Psoas muscle (tissue), 7 donors: ENCODE measurements at regions not wholly inside any gene's neighbourhood (a gene's known extent, or its start where the extent isn't known, plus 50 kb on each side); places are given as distances from the start of the nearest gene placed in this dataset.

Source experiments
- ATAC-seq, 4 donors: fragments of 200-7000 bp; cut with Tn5 transposase; one replicate each; pipeline ENCODE4 v1.9.1; 2020; ENCODE audit warnings: moderate library complexity in 3 of 4, mild to moderate bottlenecking in 2 of 4
- DNase-seq, 2 donors: peaks; one replicate each; pipeline ENCODE4 v3.0.0-alpha.2; 2020
- H3K27ac ChIP-seq: fragments of 200-600 bp; one replicate; pipeline ENCODE4 v1.8.0; 2022
- H3K27me3 ChIP-seq, 3 donors: fragments of 200-600 bp in 1 of 3; one replicate each; pipeline versions ENCODE4 v1.6.1 to v1.8.0; 2013 to 2022; ENCODE audit warnings: low read length in 2 of 3, mild to moderate bottlenecking in 2 of 3, moderate library complexity in 1 of 3; ENCODE audit not compliant: insufficient read depth in 3 of 3
- H3K36me3 ChIP-seq, 2 donors: fragments of 200-600 bp in 1 of 2; one replicate each; pipeline versions ENCODE4 v1.6.1 to v1.8.0; 2013 to 2022; ENCODE audit warnings: low read depth in 1 of 2, mild to moderate bottlenecking in 1 of 2, moderate library complexity in 1 of 2; ENCODE audit not compliant: insufficient read depth in 1 of 2
- H3K4me1 ChIP-seq: fragments of 200-600 bp; one replicate; pipeline ENCODE4 v1.8.0; 2022
- H3K4me3 ChIP-seq: fragments of 200-600 bp; one replicate; pipeline ENCODE4 v1.8.0; 2022; ENCODE audit warnings: mild to moderate bottlenecking
- H3K9me3 ChIP-seq: fragments of 200-600 bp; one replicate; pipeline ENCODE4 v1.8.0; 2022
- WGBS, 3 donors: extraction: QIAGEN DNeasy Blood & Tissue Kit; methylation state at CpG; one replicate each; pipeline versions ENCODE4 v1.1.6 to v1.1.7; 2013; 5-methylcytosine and 5-hydroxymethylcytosine counted together
- intact Hi-C, 2 donors: fragments of 100-400 bp; cut with DNase I; formaldehyde crosslinking; loops; one replicate each; pipeline versions ENCODE4 v1.11.0 to v1.14.2; 2022
- TF ChIP-seq, protein P1 (sequence below): fragments of 200-600 bp; IDR thresholded peaks from one replicate; pipeline ENCODE4 v1.8.0; 2022; ENCODE audit warnings: antibody characterized with exemption
- donor health status: healthy with polysubstance abuse.
- donor health status: DM: no; HTN: no; CAD: no; lungs with moderate emphysema.
- donor health status: Bipolar disorder and iron deficiency.
- donor health status: healthy.
- donor health status: DM: yes; HTN: yes; CAD: no.
- donor health status: DM: no; HTN: no; CAD: no.
- donor health status: DM: yes; HTN: yes; CAD: no.

DNA sequence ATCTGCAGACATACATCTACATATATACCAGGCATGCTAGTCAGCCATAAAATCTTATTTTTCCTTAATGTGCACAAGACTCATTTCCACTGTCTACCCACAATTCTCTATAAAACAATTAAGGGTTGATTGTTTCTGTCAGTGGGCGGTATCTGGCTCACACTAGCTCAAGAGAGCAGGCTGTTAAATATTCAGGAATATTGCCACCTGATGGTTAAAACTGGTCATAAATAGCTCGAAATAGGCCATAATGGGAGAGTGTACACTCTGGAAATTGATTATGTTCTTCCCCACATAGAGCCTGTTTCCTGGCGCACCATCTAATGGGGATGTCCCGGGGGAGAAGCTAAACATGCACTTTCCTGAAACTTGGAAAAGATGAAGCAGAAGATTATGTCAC, 620.6 kb upstream of the ANKRD30A start:
- 43 to 67% (median 59%) methylated on average over 4 of the region's 4 CpGs for WGBS, 3 donors
- TF ChIP-seq, protein P1, sequence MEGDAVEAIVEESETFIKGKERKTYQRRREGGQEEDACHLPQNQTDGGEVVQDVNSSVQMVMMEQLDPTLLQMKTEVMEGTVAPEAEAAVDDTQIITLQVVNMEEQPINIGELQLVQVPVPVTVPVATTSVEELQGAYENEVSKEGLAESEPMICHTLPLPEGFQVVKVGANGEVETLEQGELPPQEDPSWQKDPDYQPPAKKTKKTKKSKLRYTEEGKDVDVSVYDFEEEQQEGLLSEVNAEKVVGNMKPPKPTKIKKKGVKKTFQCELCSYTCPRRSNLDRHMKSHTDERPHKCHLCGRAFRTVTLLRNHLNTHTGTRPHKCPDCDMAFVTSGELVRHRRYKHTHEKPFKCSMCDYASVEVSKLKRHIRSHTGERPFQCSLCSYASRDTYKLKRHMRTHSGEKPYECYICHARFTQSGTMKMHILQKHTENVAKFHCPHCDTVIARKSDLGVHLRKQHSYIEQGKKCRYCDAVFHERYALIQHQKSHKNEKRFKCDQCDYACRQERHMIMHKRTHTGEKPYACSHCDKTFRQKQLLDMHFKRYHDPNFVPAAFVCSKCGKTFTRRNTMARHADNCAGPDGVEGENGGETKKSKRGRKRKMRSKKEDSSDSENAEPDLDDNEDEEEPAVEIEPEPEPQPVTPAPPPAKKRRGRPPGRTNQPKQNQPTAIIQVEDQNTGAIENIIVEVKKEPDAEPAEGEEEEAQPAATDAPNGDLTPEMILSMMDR, result no peak
- Histone ChIP-seq H3K4me3 (no peak overlapping the region), H3K36me3 (no peaks in the 10 kb centered on the region), H3K27ac (no peak overlapping the region), H3K27me3 (no peaks in the 10 kb centered on the region), H3K4me1 (no peaks in the 10 kb centered on the region), H3K9me3 (no peaks in the 10 kb centered on the region)
- DNase-seq (no peak), ATAC-seq (no peak)
- intact Hi-C loops, result no loop called here

DNA sequence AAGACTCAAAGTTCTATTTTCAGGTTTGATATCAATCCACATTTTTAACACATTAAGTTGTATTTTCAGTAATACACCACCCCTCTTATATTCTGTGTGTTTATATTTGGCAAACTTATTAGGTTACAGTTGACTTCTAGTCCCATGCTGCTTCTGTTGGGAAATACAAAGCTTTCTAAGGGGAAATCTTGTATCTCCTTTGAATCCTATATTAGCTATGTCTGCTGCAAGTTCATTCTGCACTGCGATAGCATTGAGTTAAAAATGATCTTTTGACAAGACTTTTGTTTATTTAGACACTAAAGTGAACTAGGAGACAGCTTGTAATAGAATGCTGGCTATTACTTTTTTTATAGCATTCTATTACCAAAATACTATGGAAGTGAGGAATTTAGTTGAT, 625.1 kb upstream of the ANKRD30A start:
- H3K9me3 ChIP-seq, result no peaks in the 10 kb centered on the region
- no peaks in the 10 kb centered on the region for H3K27me3 ChIP-seq
- 86 to 90% (median 86%) methylated on average over 1 of the region's 1 CpG for WGBS, 3 donors
- no peaks in the 10 kb centered on the region for H3K36me3 ChIP-seq
- DNase-seq (no peak), ATAC-seq (no peak)
- no peaks in the 10 kb centered on the region for H3K4me1 ChIP-seq
- intact Hi-C loops, result no loop called here
- no peak overlapping the region for H3K4me3 ChIP-seq
- TF ChIP-seq, protein P1, result no peak
- no peak overlapping the region for H3K27ac ChIP-seq

DNA sequence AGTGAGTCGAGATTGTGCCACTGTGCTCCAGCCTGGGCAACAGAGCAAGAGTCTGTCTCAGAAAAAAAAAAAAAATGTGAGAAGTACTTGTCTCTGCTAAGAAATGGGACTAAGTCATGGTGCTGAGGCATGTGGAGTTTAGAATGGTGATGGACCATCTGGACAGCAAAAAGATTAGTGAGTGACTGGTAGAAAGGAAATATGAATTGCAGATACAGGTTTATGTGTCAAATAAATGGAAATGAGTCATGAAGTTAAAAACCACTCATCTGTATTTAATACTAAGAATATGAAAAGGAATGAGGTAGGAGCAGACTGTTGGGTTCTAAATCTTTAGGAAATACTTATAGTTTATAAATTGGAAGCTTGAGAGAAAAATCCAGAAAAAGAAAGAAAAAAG, 625.7 kb upstream of the ANKRD30A start:
- TF ChIP-seq, protein P1, result no peak
- H3K4me3 ChIP-seq, result no peak overlapping the region
- WGBS, 3 donors, result 78 to 96% (median 85%) methylated on average over 1 of the region's 1 CpG
- H3K4me1 ChIP-seq, result no peaks in the 10 kb centered on the region
- intact Hi-C loops, result no loop called here
- no peak overlapping the region for H3K27ac ChIP-seq
- no peaks in the 10 kb centered on the region for H3K27me3 ChIP-seq
- no peak for DNase-seq
- H3K9me3 ChIP-seq, result no peaks in the 10 kb centered on the region
- no peaks in the 10 kb centered on the region for H3K36me3 ChIP-seq
- ATAC-seq, result no peak

DNA sequence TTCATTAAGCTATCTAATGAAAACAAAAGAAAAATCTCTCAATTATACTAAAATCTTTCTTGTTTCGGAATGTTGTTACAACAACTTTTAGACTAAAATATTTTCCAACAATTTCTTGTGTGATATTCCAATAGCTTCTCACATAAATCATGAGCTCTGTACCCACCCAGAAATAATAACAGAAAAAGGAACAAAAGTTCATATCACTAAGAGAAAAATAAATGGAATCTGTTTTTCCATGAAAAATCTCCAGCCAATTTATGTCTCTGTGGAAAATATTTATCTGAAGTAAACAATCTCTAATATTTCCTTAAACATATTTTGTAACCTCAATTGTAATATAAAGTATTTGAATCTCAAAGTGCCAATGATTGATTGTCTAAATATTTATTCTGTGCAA, 628.6 kb upstream of the ANKRD30A start:
- TF ChIP-seq, protein P1, result no peak
- no peaks in the 10 kb centered on the region for H3K4me1 ChIP-seq
- H3K9me3 ChIP-seq, result no peaks in the 10 kb centered on the region
- ATAC-seq, result no peak
- no peak overlapping the region for H3K4me3 ChIP-seq
- 79 to 88% (median 86%) methylated on average over 1 of the region's 1 CpG for WGBS, 3 donors
- H3K36me3 ChIP-seq, result no peaks in the 10 kb centered on the region
- intact Hi-C loops, result no loop called here
- no peaks in the 10 kb centered on the region for H3K27me3 ChIP-seq
- no peak for DNase-seq
- no peak overlapping the region for H3K27ac ChIP-seq

DNA sequence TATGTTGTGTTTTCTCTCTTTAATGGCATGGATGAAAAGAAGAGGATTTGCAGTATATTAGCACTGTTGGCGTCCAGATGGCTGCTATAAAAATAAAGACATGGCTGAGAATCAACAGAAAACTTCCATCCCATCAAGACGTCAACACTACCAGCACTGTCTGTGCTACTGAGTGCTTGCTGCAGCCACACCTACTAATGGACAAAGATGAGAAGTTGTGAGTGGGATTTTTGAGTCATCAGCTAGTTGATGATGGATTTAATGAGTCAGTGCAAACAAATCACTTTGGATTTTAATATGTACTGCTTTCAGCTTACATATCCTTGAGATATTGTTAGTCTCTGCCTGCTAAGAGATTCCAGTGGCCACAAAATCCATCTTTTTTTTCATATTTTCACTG, 631.0 kb upstream of the ANKRD30A start:
- Histone ChIP-seq H3K9me3 (no peaks in the 10 kb centered on the region), H3K36me3 (no peaks in the 10 kb centered on the region), H3K4me3 (no peak overlapping the region), H3K27me3 (no peaks in the 10 kb centered on the region), H3K27ac (no peak overlapping the region), H3K4me1 (no peaks in the 10 kb centered on the region)
- no peak for DNase-seq
- TF ChIP-seq, protein P1, result no peak
- intact Hi-C loops, result no loop called here
- 67 to 79% (median 68%) methylated on average over 2 of the region's 2 CpGs for WGBS, 3 donors
- ATAC-seq, result no peak
